GOT3 (cell line): ENCODE measurements at regions not wholly inside any gene's neighbourhood (a gene's known extent, or its start where the extent isn't known, plus 50 kb on each side); places are given as distances from the start of the nearest gene placed in this dataset.
"Not testable (repeated sequence)": the region's sequence is repeated elsewhere in the genome, so short reads cannot be mapped to it uniquely, and the experiment has no call there.

Experiments
- DNase-seq: peaks from one replicate; lab custom pipeline; 2025; ENCODE audit warnings: mixed read lengths; lab: John Stamatoyannopoulos, UW

DNA sequence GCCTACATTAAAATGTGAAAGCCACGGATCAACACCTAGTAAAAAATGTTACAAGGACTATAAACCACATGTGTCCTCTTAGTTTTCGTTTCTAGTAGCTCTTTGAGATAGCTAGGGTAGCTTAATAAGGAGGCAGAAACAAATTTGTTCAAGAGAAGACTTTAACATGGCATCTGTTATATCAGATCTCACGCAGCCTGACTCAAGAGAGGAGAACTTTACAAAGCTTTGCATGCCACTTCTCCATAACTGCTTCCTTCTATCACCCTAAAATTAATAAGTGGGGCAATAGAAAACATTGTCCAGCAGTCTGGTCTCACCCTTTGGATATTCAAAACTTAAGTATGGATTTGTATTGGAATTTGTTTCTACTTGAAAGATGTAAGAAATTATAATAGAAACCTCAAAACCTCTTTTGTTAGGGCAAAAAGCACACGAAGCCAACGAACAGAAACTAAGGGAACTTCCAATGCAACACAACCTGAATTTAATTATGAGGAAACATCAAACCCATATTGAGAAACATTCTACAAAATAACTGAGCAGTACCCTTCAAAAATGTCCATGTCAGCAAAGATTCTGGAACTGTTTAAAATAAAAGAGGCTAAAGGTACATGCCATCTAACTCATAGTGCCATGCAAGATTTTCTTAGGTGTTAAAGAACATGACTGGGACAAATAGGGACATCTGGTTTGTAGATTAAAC, 194.8 kb downstream of the LRIG3 start:
- DNase-seq: no peak

DNA sequence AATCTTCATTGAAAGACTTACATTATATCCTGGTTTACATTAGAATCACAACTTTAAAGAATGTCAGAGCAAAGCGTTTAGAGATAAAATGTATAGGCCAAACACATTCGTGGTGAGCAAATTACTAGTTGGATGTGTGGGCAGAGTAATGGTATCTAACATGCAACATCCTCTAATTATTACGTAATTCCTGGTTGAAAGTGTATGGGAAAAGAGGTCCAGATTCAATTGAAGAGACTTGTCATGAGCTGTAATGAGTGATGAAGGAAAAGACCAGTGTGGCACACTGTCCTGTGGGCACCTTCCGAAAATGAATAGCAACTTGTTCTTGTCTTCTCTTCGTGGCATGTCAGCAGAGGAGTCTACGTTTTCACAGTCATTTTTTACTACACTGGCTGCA, 192.8 kb downstream of the LRIG3 start:
- DNase-seq: no peak

GRCh38 chr12:58728397-58728796, 191.9 kb downstream of the LRIG3 start:
- no peak for DNase-seq

DNA sequence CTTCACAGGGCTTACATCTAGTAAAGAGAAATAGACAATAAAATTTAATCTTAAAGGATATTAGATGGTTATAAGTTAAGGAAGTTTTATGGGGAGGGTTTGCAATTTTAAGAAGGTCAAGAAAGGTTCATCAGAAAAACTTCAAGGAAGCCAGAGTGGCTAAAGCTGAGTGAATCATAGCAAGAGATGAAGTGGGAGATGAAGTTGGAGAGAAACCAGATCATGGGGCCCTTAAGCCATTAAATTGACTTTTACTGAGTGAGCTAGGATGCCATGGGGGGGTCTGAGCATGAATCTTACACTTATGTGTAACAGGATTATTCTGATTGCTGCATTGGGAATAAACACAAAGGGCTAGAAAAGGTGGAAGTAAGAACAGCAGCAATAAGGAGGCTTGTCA, 189.2 kb downstream of the LRIG3 start:
- no peak for DNase-seq

DNA sequence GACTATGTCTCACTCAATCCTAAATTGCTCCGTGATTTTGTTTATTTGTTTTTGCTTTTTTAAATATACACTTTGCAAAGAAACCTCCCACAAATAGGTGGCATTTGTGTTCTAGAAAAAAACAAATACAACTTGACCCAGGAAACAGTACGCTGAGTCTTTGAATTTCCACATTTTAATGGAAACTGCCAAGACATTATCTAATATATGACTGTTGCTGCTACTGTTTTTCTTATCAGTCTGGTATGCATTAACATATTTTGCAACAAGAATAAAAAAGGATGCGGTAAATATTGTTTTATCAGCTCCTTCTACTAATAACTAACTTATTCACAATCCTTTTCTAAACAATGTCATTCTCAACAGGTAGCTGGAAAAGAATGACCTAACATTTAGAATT, 187.4 kb downstream of the LRIG3 start:
- no peak for DNase-seq

GRCh38 chr12:58741226-58741625, 179.1 kb downstream of the LRIG3 start:
- DNase-seq: no peak

- DNase-seq: no peak
These were observed 174.8 kb downstream of the LRIG3 start for GRCh38 chr12:58745348-58746125.

GRCh38 chr12:58747533-58747932, 172.8 kb downstream of the LRIG3 start:
- DNase-seq: no peak

DNA sequence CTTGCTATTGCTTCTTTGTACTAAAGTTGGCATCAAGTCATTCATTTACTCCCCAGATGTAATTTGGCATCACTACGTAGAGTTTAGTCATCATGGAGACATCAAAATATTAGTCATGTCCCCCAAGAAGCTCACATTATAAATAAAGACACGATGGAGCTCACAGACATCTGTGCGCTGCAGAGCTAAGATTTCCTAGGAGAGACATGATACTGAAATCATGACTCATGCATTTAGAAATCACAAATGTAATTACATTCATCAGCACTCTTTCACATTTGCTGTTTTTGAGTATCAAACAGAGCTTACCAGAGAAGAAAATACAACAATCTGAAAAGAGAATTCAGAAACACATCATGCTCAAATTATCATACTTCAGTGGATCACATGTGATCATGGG, 169.8 kb downstream of the LRIG3 start:
- DNase-seq: peak; percentile 64

DNA sequence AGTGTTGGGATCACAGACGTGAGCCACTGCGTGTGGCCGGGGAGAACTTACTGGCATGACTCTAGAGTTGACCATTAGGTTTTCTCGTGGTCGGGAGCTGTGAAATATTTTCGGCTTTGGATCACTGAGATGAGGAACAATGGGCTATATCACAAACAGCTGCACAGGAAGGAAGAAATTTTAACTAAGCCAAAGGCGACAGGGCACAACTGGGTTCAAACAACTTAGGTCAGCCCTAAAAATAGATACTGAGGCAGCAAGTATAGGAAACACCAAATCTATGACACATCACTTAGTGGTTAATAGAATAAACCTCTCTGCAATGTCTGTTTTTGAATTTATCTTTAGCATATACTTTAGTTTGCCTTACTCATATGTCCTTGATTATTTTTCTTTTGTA, 162.9 kb downstream of the LRIG3 start:
- no peak for DNase-seq

DNA sequence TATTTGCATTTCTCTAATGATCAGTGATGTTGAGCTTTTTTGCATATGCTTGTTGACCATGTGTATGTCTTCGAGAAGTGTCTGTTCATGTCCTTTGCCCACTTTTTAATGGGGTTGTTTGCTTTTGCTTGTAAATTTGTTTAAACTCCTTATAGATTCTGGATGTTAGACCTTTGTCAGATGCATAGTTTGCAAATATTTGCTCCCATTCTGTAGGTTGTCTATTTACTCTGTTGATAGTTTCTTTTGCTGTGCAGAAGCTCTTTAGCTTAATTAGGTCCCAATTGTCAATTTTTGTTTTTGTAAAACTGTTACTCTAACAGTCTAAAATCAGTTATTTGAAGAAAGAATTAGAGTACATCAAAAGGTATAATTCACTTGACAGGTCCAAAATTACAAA, 160.6 kb downstream of the LRIG3 start:
- DNase-seq: not testable (repeated sequence)

DNA sequence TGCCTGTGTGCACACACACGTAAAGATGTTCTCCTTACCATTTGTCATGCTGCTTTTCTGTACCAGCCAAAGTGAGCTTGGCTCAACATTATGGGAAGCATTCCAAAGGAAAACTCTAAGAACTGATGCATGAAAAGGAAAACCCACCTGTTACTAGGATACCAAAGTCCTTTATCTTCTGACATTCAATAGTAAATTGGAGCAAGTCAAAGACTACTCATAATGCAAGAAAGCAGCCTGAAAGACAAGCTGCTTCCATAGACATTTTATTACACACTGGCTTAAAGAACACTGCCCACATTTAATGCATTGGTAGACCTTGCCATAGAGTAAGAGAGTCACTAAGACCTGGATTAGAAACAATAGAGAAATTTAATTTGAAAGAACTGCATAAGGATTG, 159.0 kb downstream of the LRIG3 start:
- no peak for DNase-seq

DNA sequence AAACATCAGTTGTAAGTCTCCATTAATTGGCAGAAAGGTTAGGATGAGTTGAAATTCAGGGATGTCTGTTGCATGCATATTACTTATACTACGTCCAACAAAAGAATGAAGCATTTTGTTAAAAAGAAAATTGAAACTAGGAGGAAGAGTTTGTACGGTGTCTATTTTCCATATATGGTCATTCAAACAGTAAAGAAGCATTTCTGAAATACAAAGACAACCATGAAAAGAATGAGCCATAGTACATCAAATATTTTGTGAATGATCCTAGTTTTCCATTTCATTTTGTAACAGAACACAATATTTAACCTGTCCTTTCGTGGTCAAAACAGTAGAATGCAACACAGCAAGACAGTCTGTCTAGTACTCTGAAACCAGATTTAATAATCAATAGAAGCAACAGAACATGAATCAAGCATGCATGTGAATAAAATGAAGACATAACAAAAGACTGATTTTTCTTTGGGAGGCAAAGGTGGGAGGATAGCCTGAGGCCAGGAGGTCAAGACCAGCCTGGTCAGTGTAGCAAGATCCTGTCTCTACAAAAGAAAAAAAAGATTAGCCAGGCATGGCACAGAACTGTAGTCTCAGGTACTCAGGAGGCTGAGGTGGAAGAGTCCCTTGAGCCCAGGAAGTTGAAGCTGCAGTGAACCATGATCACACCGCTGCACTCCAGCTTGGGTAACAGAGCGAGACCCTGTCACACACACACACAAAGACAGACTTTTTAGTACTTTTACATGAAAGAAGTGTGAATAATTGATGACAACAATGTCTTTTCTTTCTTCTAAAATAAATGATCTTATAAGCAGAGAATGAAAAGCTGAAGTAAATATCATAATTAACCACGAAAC, 156.0 kb downstream of the LRIG3 start:
- DNase-seq: no peak

- no peak for DNase-seq
These were observed 155.2 kb downstream of the LRIG3 start for GRCh38 chr12:58765076-58765475.

- no peak for DNase-seq
These were observed 154.4 kb downstream of the LRIG3 start for GRCh38 chr12:58765653-58766512.

DNA sequence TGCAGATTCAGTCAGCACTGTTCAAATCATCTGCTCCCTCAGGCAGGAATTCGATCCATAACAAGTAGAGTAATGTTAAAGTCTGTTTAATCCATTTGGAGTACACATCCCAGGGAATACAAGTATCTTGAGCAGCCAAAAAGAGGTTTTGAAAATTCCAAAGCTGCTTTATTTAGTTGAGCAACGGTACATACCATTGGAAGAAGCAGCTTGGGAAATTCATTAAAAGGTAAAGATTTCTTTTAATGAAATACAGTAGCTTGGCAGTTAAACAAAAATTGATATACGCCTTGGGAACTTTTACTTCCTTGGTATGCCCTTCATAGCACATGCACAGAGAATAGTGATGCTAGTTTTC, 153.8 kb downstream of the LRIG3 start:
- DNase-seq: no peak

- no peak for DNase-seq
These were observed 152.8 kb downstream of the LRIG3 start for GRCh38 chr12:58767496-58767895.

DNA sequence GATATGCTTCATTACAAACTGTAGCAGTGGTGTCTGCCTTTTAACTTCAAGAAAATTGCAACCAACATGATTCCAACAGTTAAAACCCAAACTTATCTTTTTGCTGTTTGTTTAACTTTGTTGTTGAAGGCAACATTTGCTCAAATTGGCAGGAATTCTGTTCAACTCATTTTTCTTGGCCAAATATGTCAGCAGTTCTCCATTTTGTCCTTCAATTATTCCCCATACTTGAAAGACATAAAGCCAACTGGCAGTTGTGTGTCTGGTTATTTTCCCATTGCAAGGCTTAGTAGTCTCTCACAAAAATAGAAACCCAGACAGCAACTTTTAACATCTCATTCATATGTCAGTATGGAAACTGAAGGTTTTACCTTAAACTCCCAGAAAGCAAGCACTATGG, 146.3 kb downstream of the LRIG3 start:
- DNase-seq: no peak

GRCh38 chr12:58774731-58775130, 145.6 kb downstream of the LRIG3 start:
- DNase-seq: no peak

GRCh38 chr12:58775396-58775795, 144.9 kb downstream of the LRIG3 start:
- DNase-seq: no peak

DNA sequence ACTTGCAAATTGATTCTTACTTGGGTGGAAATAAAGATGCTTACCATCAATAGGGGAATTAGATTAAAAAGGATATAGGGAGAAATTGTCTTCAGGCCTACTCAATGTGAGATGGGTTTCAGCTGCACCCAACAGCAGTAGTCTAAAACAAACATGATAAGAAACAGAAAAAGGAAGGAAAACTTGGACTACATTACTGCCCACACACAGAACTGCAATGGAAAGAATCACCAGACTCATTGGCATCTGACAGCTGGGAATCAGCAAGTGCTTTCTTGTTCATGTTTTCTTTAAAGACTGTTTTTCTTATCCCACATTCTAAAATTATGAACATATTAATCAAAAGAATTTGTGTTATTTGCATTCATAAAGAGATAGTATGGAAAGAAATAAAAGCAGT, 144.2 kb downstream of the LRIG3 start:
- no peak for DNase-seq

GRCh38 chr12:58777815-58778214, 142.5 kb downstream of the LRIG3 start:
- DNase-seq: no peak
